Gastrocnemius medialis (tissue), 4 donors: ENCODE measurements at regions not wholly inside any gene's neighbourhood (a gene's known extent, or its start where the extent isn't known, plus 50 kb on each side); places are given as distances from the start of the nearest gene placed in this dataset.
"Not testable (repeated sequence)": the region's sequence is repeated elsewhere in the genome, so short reads cannot be mapped to it uniquely, and the experiment has no call there.

Source experiments
- ATAC-seq, 2 donors: fragments of 150-250 bp; one replicate each; pipeline ENCODE4 v1.9.1; 2016
- DNase-seq, 2 donors: peaks; one replicate each; pipeline ENCODE4 v3.0.0-alpha.2; 2019
- H3K27ac ChIP-seq, 4 donors: fragments of 200-600 bp; sonication (generic); 1 replicate in 1 of 4; 2 replicates in 3 of 4; pipeline ENCODE4 v1.5.1; 2016 to 2018; ENCODE audit warnings: mild to moderate bottlenecking in 2 of 4, moderate library complexity in 1 of 4
- H3K27me3 ChIP-seq, 3 donors: fragments of 200-600 bp; sonication (generic) in 2 of 3; 1 replicate in 1 of 3; 2 replicates in 2 of 3; pipeline versions ENCODE4 v1.5.1 to v1.6.0; 2016 to 2019; ENCODE audit warnings: mild to moderate bottlenecking in 1 of 3, moderate library complexity in 1 of 3
- H3K36me3 ChIP-seq, 2 donors: fragments of 200-600 bp; sonication (generic) in 1 of 2; one replicate each; pipeline ENCODE4 v1.5.1; 2017 to 2018
- H3K4me1 ChIP-seq, 2 donors: fragments of 200-600 bp; sonication (generic) in 1 of 2; one replicate each; pipeline ENCODE4 v1.5.1; 2016 to 2017; ENCODE audit warnings: mild to moderate bottlenecking in 2 of 2
- H3K4me3 ChIP-seq, 4 donors: fragments of 200-600 bp; sonication (generic) in 3 of 4; 1 replicate in 1 of 4; 2 replicates in 3 of 4; pipeline ENCODE4 v1.5.1; 2016 to 2019; ENCODE audit warnings: mild to moderate bottlenecking in 2 of 4
- H3K9me3 ChIP-seq, 3 donors: fragments of 200-600 bp; sonication (generic) in 2 of 3; 1 replicate in 1 of 3; 2 replicates in 2 of 3; pipeline ENCODE4 v1.5.1; 2016 to 2019
- CTCF ChIP-seq, 5 experiments: fragments of 450-650 bp in 3 of 5; fragments of 200-600 bp in 2 of 5; sonication (generic) in 2 of 5; IDR thresholded peaks in 4 of 5; conservative IDR thresholded peaks in 1 of 5; 1 replicate in 4 of 5; 2 replicates in 1 of 5; pipeline ENCODE4 v1.5.1; 2016 to 2019; ENCODE audit warnings: antibody characterized with exemption in 5 of 5, mild to moderate bottlenecking in 3 of 5, moderate library complexity in 3 of 5
- POLR2A ChIP-seq, 2 donors: fragments of 450-650 bp; IDR thresholded peaks; one replicate each; pipeline ENCODE4 v1.6.1; 2017; ENCODE audit warnings: antibody characterized with exemption in 2 of 2, mild to moderate bottlenecking in 2 of 2, moderate library complexity in 2 of 2
- in situ Hi-C, 4 donors: fragments of 200-750 bp; cut with MboI; loops; one replicate each; pipeline versions ENCODE4 v1.15.0 to v1.8.0; 2017; ENCODE audit warnings: low sequenced_read_pairs in 4 of 4
- intact Hi-C: fragments of 100-400 bp; cut with DNase I; formaldehyde crosslinking; loops from one replicate; pipeline ENCODE4 v1.15.1; 2023; ENCODE audit warnings: low total_unique reads

DNA sequence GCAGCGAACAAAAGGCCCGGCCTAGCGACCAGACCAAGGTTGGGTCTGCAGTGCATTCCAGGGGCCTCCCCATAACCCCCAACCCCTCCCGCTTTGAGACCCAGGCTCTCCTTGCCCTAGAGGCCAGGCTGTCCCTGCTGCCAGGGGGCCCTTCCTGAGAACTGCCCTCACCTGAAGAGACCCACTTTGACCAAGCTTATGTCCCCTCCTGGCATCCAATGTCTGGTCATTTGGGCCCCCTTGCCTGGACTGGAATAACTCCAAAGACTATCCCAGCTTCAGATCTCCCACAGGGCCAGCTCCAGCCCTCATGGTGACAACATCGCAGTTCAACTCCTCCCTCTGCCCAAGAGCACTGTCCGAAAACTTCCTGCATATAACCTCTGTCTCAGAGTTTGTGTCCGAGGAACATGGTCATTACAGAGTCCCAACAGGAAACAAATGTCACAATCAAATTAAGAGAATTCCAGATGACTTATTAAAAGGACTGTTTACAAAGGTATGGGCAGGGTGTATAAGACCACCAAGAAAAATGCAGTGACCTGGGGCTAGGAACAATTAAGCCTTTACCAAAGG, 125.0 kb downstream of the BANF2 start:
- Histone ChIP-seq H3K4me1 (peaks cover 0 to 5% of the 10 kb centered on the region in 2 donors), H3K27me3 (no peaks in the 10 kb centered on the region), H3K9me3 (no peaks in the 10 kb centered on the region), H3K36me3 (no peaks in the 10 kb centered on the region), H3K27ac (peak overlapping the region; percentile 31 to 54 (median 54)), H3K4me3 (no peak overlapping the region)
- ATAC-seq (peak in 1 of 2 donors; percentile 45), DNase-seq (no peak)
- in situ Hi-C loops: no loop called here
- no peak for TF ChIP-seq POLR2A (IDR thresholded peaks at IDR 0.05)
- TF ChIP-seq CTCF (IDR thresholded peaks at IDR 0.05 in 4 of 5, conservative IDR thresholded peaks at IDR 0.05 in 1 of 5): no peak
- intact Hi-C loops: no loop called here

DNA sequence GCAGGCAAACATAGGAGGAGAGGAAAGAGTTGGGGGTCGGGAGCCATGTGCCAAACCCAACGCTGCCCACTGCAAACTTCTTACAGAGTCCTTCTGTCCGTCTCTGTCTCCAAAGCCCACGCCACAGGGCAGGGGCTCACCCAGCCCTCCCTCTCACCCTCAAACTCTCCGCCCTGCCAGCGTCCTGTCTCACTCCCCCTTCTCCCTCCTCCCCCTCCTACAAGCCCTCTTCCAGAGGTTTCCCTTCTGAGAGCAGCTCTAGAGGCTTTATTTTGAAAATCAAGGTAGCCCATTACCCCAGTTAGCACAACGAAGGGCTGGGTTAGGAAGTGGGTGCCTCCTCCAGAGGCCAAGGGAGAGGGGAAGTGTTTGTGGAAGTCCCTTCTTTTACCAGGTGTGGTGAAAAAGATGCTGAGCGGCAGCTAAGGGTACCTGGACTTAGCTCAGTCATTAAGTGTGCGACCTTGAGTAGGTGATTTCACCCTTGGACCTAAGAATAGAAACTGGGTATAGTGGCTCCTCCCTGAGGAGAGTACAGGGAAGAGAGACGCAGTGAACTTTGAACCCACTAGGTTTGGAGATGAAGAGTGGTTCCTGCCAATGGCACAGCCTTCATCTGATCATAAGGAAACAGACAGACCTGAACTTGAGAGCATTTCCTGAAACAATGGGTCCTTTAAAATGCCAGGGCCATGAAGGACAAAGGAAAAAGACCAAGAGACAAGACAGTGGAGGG, 123.8 kb downstream of the BANF2 start:
- no peaks in the 10 kb centered on the region for H3K9me3 ChIP-seq
- TF ChIP-seq CTCF (IDR thresholded peaks at IDR 0.05 in 4 of 5, conservative IDR thresholded peaks at IDR 0.05 in 1 of 5) (no peak), POLR2A (IDR thresholded peaks at IDR 0.05) (no peak)
- H3K27ac ChIP-seq: no peak overlapping the region
- no peak for ATAC-seq
- intact Hi-C loops (no loop called here), in situ Hi-C loops (no loop called here)
- H3K36me3 ChIP-seq: no peaks in the 10 kb centered on the region
- H3K4me3 ChIP-seq: no peak overlapping the region
- DNase-seq: no peak
- no peaks in the 10 kb centered on the region for H3K27me3 ChIP-seq
- peaks cover 0 to 5% of the 10 kb centered on the region in 2 donors for H3K4me1 ChIP-seq

DNA sequence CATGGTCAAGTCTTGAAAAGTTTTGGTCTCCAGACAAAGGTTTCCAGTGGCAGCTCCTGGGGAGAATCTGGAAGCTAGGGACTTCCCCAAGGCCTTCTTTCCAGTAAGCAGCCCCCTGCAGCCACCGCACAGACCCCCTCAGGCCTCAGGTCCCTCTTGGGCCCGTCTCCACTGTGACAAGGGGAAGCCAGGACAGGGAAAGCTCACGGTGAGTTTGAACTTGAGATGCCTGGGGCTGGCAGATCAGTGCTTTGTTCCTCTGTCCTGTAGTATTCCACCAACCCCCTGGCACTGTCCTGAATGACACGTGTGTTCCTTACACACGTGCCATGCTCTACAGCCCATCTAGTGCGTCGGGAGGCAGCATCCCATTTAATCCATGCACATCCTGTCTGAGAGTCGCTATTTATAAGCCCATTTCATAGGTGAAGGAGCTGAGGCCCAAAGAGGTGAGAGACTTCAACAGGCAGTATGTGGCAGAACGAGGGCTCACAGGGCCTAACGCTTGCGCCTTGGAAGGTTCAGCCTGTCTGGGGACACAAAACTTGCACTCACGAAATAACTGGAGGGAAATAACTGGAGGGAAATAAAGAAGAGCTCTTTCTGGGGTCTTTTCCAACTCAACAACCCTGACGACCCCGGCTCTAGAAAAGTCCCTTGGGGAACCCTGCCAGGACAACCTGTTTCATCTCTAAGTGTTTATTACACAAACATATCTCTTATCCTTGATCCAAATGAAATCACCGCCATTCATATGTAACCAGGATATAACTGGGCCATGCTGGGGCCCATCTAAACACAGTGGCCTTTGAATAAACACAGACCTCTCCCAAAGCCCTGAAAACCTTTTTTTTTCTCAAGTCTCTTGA, 123.0 kb downstream of the BANF2 start:
- no peaks in the 10 kb centered on the region for H3K27me3 ChIP-seq
- no peak for DNase-seq
- in situ Hi-C loops (no loop called here), intact Hi-C loops (no loop called here)
- H3K36me3 ChIP-seq: no peaks in the 10 kb centered on the region
- H3K4me1 ChIP-seq: peaks cover 0 to 5% of the 10 kb centered on the region in 2 donors
- no peaks in the 10 kb centered on the region for H3K9me3 ChIP-seq
- no peak for ATAC-seq
- no peak overlapping the region for H3K4me3 ChIP-seq
- no peak overlapping the region for H3K27ac ChIP-seq
- TF ChIP-seq CTCF (IDR thresholded peaks at IDR 0.05 in 4 of 5, conservative IDR thresholded peaks at IDR 0.05 in 1 of 5): no peak
- TF ChIP-seq POLR2A (IDR thresholded peaks at IDR 0.05): no peak

DNA sequence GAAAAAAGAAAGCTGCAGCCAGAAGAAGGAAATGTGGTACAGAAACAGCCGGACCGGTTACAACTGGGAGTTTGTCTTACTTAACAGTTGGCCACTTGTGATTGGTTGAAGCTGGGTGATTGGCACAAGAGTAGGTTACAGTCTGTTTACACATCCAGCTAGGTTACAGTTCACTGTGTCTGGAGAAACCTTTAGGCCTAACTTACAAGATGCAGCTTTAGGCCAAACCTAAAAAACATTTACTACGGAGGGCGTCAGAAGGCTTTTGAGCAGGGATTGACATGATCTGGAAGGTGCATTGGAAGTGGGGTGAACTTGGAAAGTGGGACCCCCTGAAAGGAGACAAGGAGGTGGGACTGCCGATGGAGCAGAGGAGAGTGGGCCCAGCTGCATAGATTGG, 122.3 kb downstream of the BANF2 start:
- in situ Hi-C loops: no loop called here
- Histone ChIP-seq H3K4me1 (peaks cover 0 to 5% of the 10 kb centered on the region in 2 donors), H3K27ac (no peak overlapping the region), H3K27me3 (no peaks in the 10 kb centered on the region), H3K36me3 (no peaks in the 10 kb centered on the region), H3K4me3 (no peak overlapping the region), H3K9me3 (no peaks in the 10 kb centered on the region)
- TF ChIP-seq POLR2A (IDR thresholded peaks at IDR 0.05) (no peak), CTCF (IDR thresholded peaks at IDR 0.05 in 4 of 5, conservative IDR thresholded peaks at IDR 0.05 in 1 of 5) (no peak)
- intact Hi-C loops: no loop called here
- no peak for ATAC-seq
- DNase-seq: no peak

DNA sequence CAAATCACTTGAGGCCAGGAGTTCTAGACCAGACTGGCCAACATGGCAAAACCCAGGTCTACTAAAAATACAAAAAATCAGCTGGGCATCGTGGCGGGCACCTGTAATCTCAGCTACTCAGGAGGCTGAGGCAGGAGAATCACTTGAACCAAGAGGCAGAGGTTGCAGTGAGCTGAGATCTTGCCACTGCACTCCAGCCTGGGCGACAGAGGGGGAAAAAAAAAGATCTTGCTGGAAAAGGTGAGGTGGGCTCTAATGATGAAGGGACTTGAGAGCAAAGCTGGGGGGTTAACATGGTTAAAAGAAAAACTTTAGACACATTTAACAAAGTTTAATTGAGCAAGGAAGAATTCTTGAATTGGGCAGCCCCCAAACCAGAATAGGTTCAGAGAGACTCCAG, 121.8 kb downstream of the BANF2 start:
- H3K9me3 ChIP-seq, H3K4me1 ChIP-seq, H3K27ac ChIP-seq, in situ Hi-C loops, H3K27me3 ChIP-seq, ATAC-seq, H3K36me3 ChIP-seq, intact Hi-C loops, H3K4me3 ChIP-seq, DNase-seq: not testable (repeated sequence)
